DOHH2 (cell line): ENCODE measurements at regions not wholly inside any gene's neighbourhood (a gene's known extent, or its start where the extent isn't known, plus 50 kb on each side); places are given as distances from the start of the nearest gene placed in this dataset.

Experiments used
- H3F3A ChIP-seq: fragments of 200-600 bp; sonication (generic), shearing (Covaris generic); 2 replicates; pipeline ENCODE4 v1.6.0; 2016; ENCODE audit warnings: antibody characterized with exemption, mild to moderate bottlenecking; ENCODE audit not compliant: control insufficient read depth, insufficient read depth
- H3K27ac ChIP-seq: fragments of 200-600 bp; sonication (generic); 2 replicates; pipeline ENCODE4 v1.5.1; 2014; ENCODE audit warnings: low read depth, mild to moderate bottlenecking, low read length, moderate library complexity
- H3K27me3 ChIP-seq: fragments of 200-600 bp; sonication (generic); 2 replicates; pipeline ENCODE4 v1.6.1; 2014; ENCODE audit warnings: mild to moderate bottlenecking, low read length, mixed read lengths; ENCODE audit not compliant: control insufficient read depth
- H3K36me3 ChIP-seq: fragments of 200-600 bp; sonication (generic); 2 replicates; pipeline ENCODE4 v1.6.1; 2014; ENCODE audit warnings: mild to moderate bottlenecking, low read length, moderate library complexity, mixed read lengths; ENCODE audit not compliant: control insufficient read depth
- H3K4me1 ChIP-seq: fragments of 200-600 bp; sonication (generic); 2 replicates; pipeline ENCODE4 v1.6.1; 2014; ENCODE audit warnings: mild to moderate bottlenecking, low read length, mixed read lengths; ENCODE audit not compliant: control insufficient read depth
- H3K4me2 ChIP-seq: fragments of 200-600 bp; sonication (generic); 2 replicates; pipeline ENCODE4 v1.6.0; 2014; ENCODE audit warnings: mild to moderate bottlenecking, low read length, moderate library complexity
- H3K4me3 ChIP-seq: fragments of 200-600 bp; sonication (generic); 2 replicates; pipeline ENCODE4 v1.5.1; 2014; ENCODE audit warnings: mild to moderate bottlenecking, low read length, mixed read lengths
- H3K79me2 ChIP-seq: fragments of 200-600 bp; sonication (generic); 2 replicates; pipeline ENCODE4 v1.6.1; 2014; ENCODE audit warnings: mild to moderate bottlenecking, low read length, mixed read lengths; ENCODE audit not compliant: control insufficient read depth
- H3K9me2 ChIP-seq: fragments of 200-600 bp; sonication (generic); replicated peaks from 2 replicates; pipeline ENCODE4 v1.6.1; 2014; ENCODE audit warnings: mild to moderate bottlenecking, low read length, mixed read lengths; ENCODE audit not compliant: control insufficient read depth
- H3K9me3 ChIP-seq: fragments of 200-600 bp; sonication (generic); 2 replicates; pipeline ENCODE4 v1.6.1; 2014; ENCODE audit warnings: antibody characterized with exemption, low read length, mixed read lengths; ENCODE audit not compliant: control insufficient read depth, insufficient read depth
- H4K20me1 ChIP-seq: fragments of 200-600 bp; sonication (generic); 2 replicates; pipeline ENCODE4 v1.6.0; 2014; ENCODE audit warnings: low read depth, mild to moderate bottlenecking, antibody characterized with exemption, low read length, moderate library complexity; ENCODE audit not compliant: control insufficient read depth, insufficient read depth
- EZH2phosphoT487 ChIP-seq: fragments of 200-600 bp; sonication (generic); IDR thresholded peaks from 2 replicates; pipeline ENCODE4 v1.6.1; 2017; ENCODE audit warnings: borderline replicate concordance, mild to moderate bottlenecking, antibody characterized with exemption, low read length, moderate library complexity, mixed read lengths
- TF ChIP-seq, protein P1 (sequence below): fragments of 200-600 bp; sonication (generic); IDR thresholded peaks from one replicate; pipeline ENCODE4 v1.5.1; 2014; ENCODE audit warnings: antibody characterized with exemption, mild to moderate bottlenecking, low read depth, low read length; ENCODE audit not compliant: poor library complexity, severe bottlenecking

DNA sequence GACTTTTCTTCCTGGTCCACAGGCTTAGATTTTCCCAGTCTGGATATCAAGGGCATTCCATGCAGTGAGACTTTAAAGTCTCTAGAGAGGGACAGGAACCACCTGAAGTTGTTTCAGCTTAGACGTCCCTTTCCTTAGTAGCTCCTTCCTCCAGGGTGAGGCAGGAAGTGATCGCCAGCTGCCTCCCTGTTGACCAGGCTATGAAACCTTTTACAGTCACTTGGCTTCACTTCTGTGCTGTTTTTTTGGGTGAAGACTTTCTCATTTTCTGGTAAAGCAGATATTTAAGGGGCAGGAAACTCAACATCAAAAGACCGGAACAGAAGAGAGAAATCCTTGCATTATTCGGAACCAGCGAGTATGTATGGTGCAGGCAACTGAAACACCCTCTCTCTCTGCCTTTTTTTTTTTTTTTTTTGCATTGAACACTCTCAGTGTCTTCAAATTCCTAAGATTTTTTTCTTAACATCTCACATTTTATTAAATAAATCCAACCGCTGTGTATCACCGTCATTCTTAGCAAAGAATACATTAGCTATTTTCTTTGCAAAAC, 234.6 kb upstream of the IRF2BP2 start:
- Histone ChIP-seq H3K4me3 (no peak overlapping the region), H3K4me2 (no peak overlapping the region), H3K4me1 (no peaks in the 10 kb centered on the region)

GRCh38 chr1:234843946-234844345, 234.0 kb upstream of the IRF2BP2 start:
- no peaks in the 10 kb centered on the region for H3K79me2 ChIP-seq
- H3K9me3 ChIP-seq = no peaks in the 10 kb centered on the region
- H3K36me3 ChIP-seq = no peaks in the 10 kb centered on the region
- TF ChIP-seq, protein P1, sequence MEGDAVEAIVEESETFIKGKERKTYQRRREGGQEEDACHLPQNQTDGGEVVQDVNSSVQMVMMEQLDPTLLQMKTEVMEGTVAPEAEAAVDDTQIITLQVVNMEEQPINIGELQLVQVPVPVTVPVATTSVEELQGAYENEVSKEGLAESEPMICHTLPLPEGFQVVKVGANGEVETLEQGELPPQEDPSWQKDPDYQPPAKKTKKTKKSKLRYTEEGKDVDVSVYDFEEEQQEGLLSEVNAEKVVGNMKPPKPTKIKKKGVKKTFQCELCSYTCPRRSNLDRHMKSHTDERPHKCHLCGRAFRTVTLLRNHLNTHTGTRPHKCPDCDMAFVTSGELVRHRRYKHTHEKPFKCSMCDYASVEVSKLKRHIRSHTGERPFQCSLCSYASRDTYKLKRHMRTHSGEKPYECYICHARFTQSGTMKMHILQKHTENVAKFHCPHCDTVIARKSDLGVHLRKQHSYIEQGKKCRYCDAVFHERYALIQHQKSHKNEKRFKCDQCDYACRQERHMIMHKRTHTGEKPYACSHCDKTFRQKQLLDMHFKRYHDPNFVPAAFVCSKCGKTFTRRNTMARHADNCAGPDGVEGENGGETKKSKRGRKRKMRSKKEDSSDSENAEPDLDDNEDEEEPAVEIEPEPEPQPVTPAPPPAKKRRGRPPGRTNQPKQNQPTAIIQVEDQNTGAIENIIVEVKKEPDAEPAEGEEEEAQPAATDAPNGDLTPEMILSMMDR = no peak
- no peak for TF ChIP-seq EZH2phosphoT487
- H3K9me2 ChIP-seq = no peaks in the 10 kb centered on the region
- H4K20me1 ChIP-seq = no peaks in the 10 kb centered on the region
- H3K4me1 ChIP-seq = no peaks in the 10 kb centered on the region
- H3K27ac ChIP-seq = no peak overlapping the region
- H3F3A ChIP-seq = no peaks in the 10 kb centered on the region
- H3K27me3 ChIP-seq = peaks cover 83% of the 10 kb centered on the region
- no peak overlapping the region for H3K4me3 ChIP-seq
- H3K4me2 ChIP-seq = no peak overlapping the region

More for the DNA sequence above, 234.6 kb upstream of the IRF2BP2 start:
- Histone ChIP-seq H4K20me1 (no peaks in the 10 kb centered on the region), H3K9me2 (no peaks in the 10 kb centered on the region), H3K79me2 (no peaks in the 10 kb centered on the region), H3F3A (no peaks in the 10 kb centered on the region), H3K27me3 (peaks cover 80% of the 10 kb centered on the region), H3K9me3 (no peaks in the 10 kb centered on the region), H3K36me3 (no peaks in the 10 kb centered on the region), H3K27ac (no peak overlapping the region)
- TF ChIP-seq EZH2phosphoT487 = no peak
- TF ChIP-seq, protein P1 = no peak

- Histone ChIP-seq H3K79me2 (no peaks in the 10 kb centered on the region), H3K27me3 (peaks cover 81% of the 10 kb centered on the region), H3K4me2 (no peak overlapping the region), H3K27ac (no peak overlapping the region), H3K9me3 (no peaks in the 10 kb centered on the region), H3K4me1 (no peaks in the 10 kb centered on the region), H3K4me3 (no peak overlapping the region), H4K20me1 (no peaks in the 10 kb centered on the region), H3K9me2 (no peaks in the 10 kb centered on the region), H3K36me3 (no peaks in the 10 kb centered on the region), H3F3A (no peaks in the 10 kb centered on the region)
- no peak for TF ChIP-seq EZH2phosphoT487
- TF ChIP-seq, protein P1 = no peak
These were observed 233.0 kb upstream of the IRF2BP2 start for GRCh38 chr1:234842726-234843641.
